DOHH2 (cell line): ENCODE measurements at regions not wholly inside any gene's neighbourhood (a gene's known extent, or its start where the extent isn't known, plus 50 kb on each side); places are given as distances from the start of the nearest gene placed in this dataset.

Experiments
- H3F3A ChIP-seq: fragments of 200-600 bp; sonication (generic), shearing (Covaris generic); 2 replicates; pipeline ENCODE4 v1.6.0; 2016; ENCODE audit warnings: antibody characterized with exemption, mild to moderate bottlenecking; ENCODE audit not compliant: control insufficient read depth, insufficient read depth
- H3K27ac ChIP-seq: fragments of 200-600 bp; sonication (generic); 2 replicates; pipeline ENCODE4 v1.5.1; 2014; ENCODE audit warnings: low read depth, mild to moderate bottlenecking, low read length, moderate library complexity
- H3K27me3 ChIP-seq: fragments of 200-600 bp; sonication (generic); 2 replicates; pipeline ENCODE4 v1.6.1; 2014; ENCODE audit warnings: mild to moderate bottlenecking, low read length, mixed read lengths; ENCODE audit not compliant: control insufficient read depth
- H3K36me3 ChIP-seq: fragments of 200-600 bp; sonication (generic); 2 replicates; pipeline ENCODE4 v1.6.1; 2014; ENCODE audit warnings: mild to moderate bottlenecking, low read length, moderate library complexity, mixed read lengths; ENCODE audit not compliant: control insufficient read depth
- H3K4me1 ChIP-seq: fragments of 200-600 bp; sonication (generic); 2 replicates; pipeline ENCODE4 v1.6.1; 2014; ENCODE audit warnings: mild to moderate bottlenecking, low read length, mixed read lengths; ENCODE audit not compliant: control insufficient read depth
- H3K4me2 ChIP-seq: fragments of 200-600 bp; sonication (generic); 2 replicates; pipeline ENCODE4 v1.6.0; 2014; ENCODE audit warnings: mild to moderate bottlenecking, low read length, moderate library complexity
- H3K4me3 ChIP-seq: fragments of 200-600 bp; sonication (generic); 2 replicates; pipeline ENCODE4 v1.5.1; 2014; ENCODE audit warnings: mild to moderate bottlenecking, low read length, mixed read lengths
- H3K79me2 ChIP-seq: fragments of 200-600 bp; sonication (generic); 2 replicates; pipeline ENCODE4 v1.6.1; 2014; ENCODE audit warnings: mild to moderate bottlenecking, low read length, mixed read lengths; ENCODE audit not compliant: control insufficient read depth
- H3K9me2 ChIP-seq: fragments of 200-600 bp; sonication (generic); replicated peaks from 2 replicates; pipeline ENCODE4 v1.6.1; 2014; ENCODE audit warnings: mild to moderate bottlenecking, low read length, mixed read lengths; ENCODE audit not compliant: control insufficient read depth
- H3K9me3 ChIP-seq: fragments of 200-600 bp; sonication (generic); 2 replicates; pipeline ENCODE4 v1.6.1; 2014; ENCODE audit warnings: antibody characterized with exemption, low read length, mixed read lengths; ENCODE audit not compliant: control insufficient read depth, insufficient read depth
- H4K20me1 ChIP-seq: fragments of 200-600 bp; sonication (generic); 2 replicates; pipeline ENCODE4 v1.6.0; 2014; ENCODE audit warnings: low read depth, mild to moderate bottlenecking, antibody characterized with exemption, low read length, moderate library complexity; ENCODE audit not compliant: control insufficient read depth, insufficient read depth
- CTCF ChIP-seq: fragments of 200-600 bp; sonication (generic); IDR thresholded peaks from one replicate; pipeline ENCODE4 v1.5.1; 2014; ENCODE audit warnings: antibody characterized with exemption, mild to moderate bottlenecking, low read depth, low read length; ENCODE audit not compliant: poor library complexity, severe bottlenecking
- EZH2phosphoT487 ChIP-seq: fragments of 200-600 bp; sonication (generic); IDR thresholded peaks from 2 replicates; pipeline ENCODE4 v1.6.1; 2017; ENCODE audit warnings: borderline replicate concordance, mild to moderate bottlenecking, antibody characterized with exemption, low read length, moderate library complexity, mixed read lengths

- Histone ChIP-seq H3K4me1 (no peaks in the 10 kb centered on the region), H3K9me3 (0 out of 2 replicates have a peak, but pooled peaks cover 7% of the 10 kb centered on the region), H3K4me2 (no peak overlapping the region), H3F3A (no peaks in the 10 kb centered on the region), H3K9me2 (no peaks in the 10 kb centered on the region), H3K79me2 (no peaks in the 10 kb centered on the region), H3K36me3 (no peaks in the 10 kb centered on the region), H4K20me1 (no peaks in the 10 kb centered on the region), H3K27ac (no peak overlapping the region), H3K27me3 (no peaks in the 10 kb centered on the region), H3K4me3 (no peak overlapping the region)
- TF ChIP-seq EZH2phosphoT487: no peak
- no peak for TF ChIP-seq CTCF
Observed at GRCh38 chr4:56260320-56260719, 127.0 kb downstream of the AASDH start.

- no peaks in the 10 kb centered on the region for H3K4me1 ChIP-seq
- no peaks in the 10 kb centered on the region for H3K9me2 ChIP-seq
- no peak overlapping the region for H3K27ac ChIP-seq
- 0 out of 2 replicates have a peak, but pooled peaks cover 7% of the 10 kb centered on the region for H3K9me3 ChIP-seq
- no peaks in the 10 kb centered on the region for H3K27me3 ChIP-seq
- no peaks in the 10 kb centered on the region for H3K79me2 ChIP-seq
- no peaks in the 10 kb centered on the region for H4K20me1 ChIP-seq
- no peaks in the 10 kb centered on the region for H3F3A ChIP-seq
- H3K4me3 ChIP-seq: no peak overlapping the region
- TF ChIP-seq EZH2phosphoT487 (no peak), CTCF (no peak)
- no peak overlapping the region for H3K4me2 ChIP-seq
- no peaks in the 10 kb centered on the region for H3K36me3 ChIP-seq
Observed at GRCh38 chr4:56259655-56260054, 127.6 kb downstream of the AASDH start.

- Histone ChIP-seq H3K9me2 (no peaks in the 10 kb centered on the region), H3F3A (no peaks in the 10 kb centered on the region), H3K27ac (no peak overlapping the region), H3K4me2 (no peak overlapping the region), H3K27me3 (no peaks in the 10 kb centered on the region), H4K20me1 (no peaks in the 10 kb centered on the region), H3K79me2 (no peaks in the 10 kb centered on the region), H3K4me1 (no peaks in the 10 kb centered on the region), H3K36me3 (no peaks in the 10 kb centered on the region), H3K4me3 (no peak overlapping the region), H3K9me3 (no peaks in the 10 kb centered on the region)
- TF ChIP-seq CTCF: no peak
- no peak for TF ChIP-seq EZH2phosphoT487
Observed at GRCh38 chr4:56255820-56256219, 131.5 kb downstream of the AASDH start.
